A673 (cell line): ENCODE measurements at regions not wholly inside any gene's neighbourhood (a gene's known extent, or its start where the extent isn't known, plus 50 kb on each side); places are given as distances from the start of the nearest gene placed in this dataset.

Source experiments
- BruUV-seq: library from RNA; stranded (reverse); fragments of 400-500 nt; replicated peaks from 2 replicates; lab custom pipeline; 2021; lab: Mats Ljungman, UMichigan
- CTCF ChIA-PET: fragments of 300-600 bp; sonication (Branson Sonifier 250); formaldehyde crosslinking; loops from one replicate; lab custom pipeline; 2022; ENCODE audit warnings: antibody characterized with exemption; lab: Charles Lee
- POLR2A ChIA-PET: fragments of 300-600 bp; sonication (Branson Sonifier 250); formaldehyde crosslinking; loops from one replicate; lab custom pipeline; 2022; ENCODE audit warnings: antibody characterized with exemption; ENCODE audit not compliant: low non-redundant PET; lab: Charles Lee
- DNase-seq: peaks from one replicate; pipeline ENCODE4 v3.0.0-alpha.2; 2015; ENCODE audit warnings: low spot score
- H3K27ac ChIP-seq: fragments of 200-600 bp; sonication (generic); 2 replicates; pipeline ENCODE4 v1.5.1; 2016; ENCODE audit warnings: mixed run types, low read depth, mild to moderate bottlenecking, mixed read lengths, antibody characterized with exemption, low read length; ENCODE audit not compliant: poor library complexity, severe bottlenecking
- H3K27me3 ChIP-seq: fragments of 200-600 bp; sonication (generic); replicated peaks from 2 replicates; pipeline ENCODE4 v1.6.1; 2017; ENCODE audit warnings: mixed run types, low read depth, mild to moderate bottlenecking, mixed read lengths, antibody characterized with exemption, low read length; ENCODE audit not compliant: insufficient read depth, poor library complexity
- H3K36me3 ChIP-seq: fragments of 200-600 bp; sonication (generic); 2 replicates; pipeline ENCODE4 v1.6.1; 2016; ENCODE audit warnings: mixed run types, mild to moderate bottlenecking, mixed read lengths, antibody characterized with exemption, low read length; ENCODE audit not compliant: insufficient read depth, poor library complexity, severe bottlenecking
- H3K4me1 ChIP-seq: fragments of 200-600 bp; sonication (generic); 2 replicates; pipeline ENCODE4 v1.6.1; 2017; ENCODE audit warnings: mixed run types, mild to moderate bottlenecking, mixed read lengths, antibody characterized with exemption, low read length; ENCODE audit not compliant: insufficient read depth, poor library complexity, severe bottlenecking
- H3K4me3 ChIP-seq: fragments of 200-600 bp; sonication (generic); 2 replicates; pipeline ENCODE4 v1.5.1; 2016; ENCODE audit warnings: low read depth, mixed run types, mild to moderate bottlenecking, mixed read lengths, low read length; ENCODE audit not compliant: poor library complexity, severe bottlenecking
- H3K9me3 ChIP-seq: fragments of 200-600 bp; sonication (generic); 2 replicates; pipeline ENCODE4 v1.6.1; 2016; ENCODE audit warnings: mixed run types, low read depth, mild to moderate bottlenecking, mixed read lengths, antibody characterized with exemption, low read length; ENCODE audit not compliant: poor library complexity, severe bottlenecking
- EZH2 ChIP-seq: fragments of 200-600 bp; sonication (generic); IDR thresholded peaks from 2 replicates; pipeline ENCODE4 v1.6.1; 2017; ENCODE audit warnings: borderline replicate concordance, low read depth, mild to moderate bottlenecking, mixed read lengths, antibody characterized with exemption, low read length; ENCODE audit not compliant: poor library complexity, severe bottlenecking
- intact Hi-C: fragments of 100-400 bp; cut with micrococcal nuclease; formaldehyde crosslinking; loops from one replicate; pipeline ENCODE4 v1.10.0; 2022; ENCODE audit not compliant: unreplicated experiment
- TF ChIP-seq, protein P1 (sequence below): fragments of 300-800, 200-600 bp; sonication (generic); conservative IDR thresholded peaks from 2 replicates; pipeline ENCODE4 v1.5.1; 2017; ENCODE audit warnings: low read depth, mild to moderate bottlenecking, antibody characterized with exemption, low read length, moderate library complexity, mixed read lengths

GRCh38 chr18:75129717-75130477 lies 79.0 kb downstream of the PTGR3 start:
- Histone ChIP-seq H3K27ac (no peak overlapping the region), H3K4me1 (no peaks in the 10 kb centered on the region), H3K4me3 (no peak overlapping the region), H3K27me3 (peaks cover 34% of the 10 kb centered on the region), H3K36me3 (no peaks in the 10 kb centered on the region), H3K9me3 (no peaks in the 10 kb centered on the region)
- ChIA-PET CTCF (no interaction called here), POLR2A (no interaction called here)
- TF ChIP-seq, protein P1, sequence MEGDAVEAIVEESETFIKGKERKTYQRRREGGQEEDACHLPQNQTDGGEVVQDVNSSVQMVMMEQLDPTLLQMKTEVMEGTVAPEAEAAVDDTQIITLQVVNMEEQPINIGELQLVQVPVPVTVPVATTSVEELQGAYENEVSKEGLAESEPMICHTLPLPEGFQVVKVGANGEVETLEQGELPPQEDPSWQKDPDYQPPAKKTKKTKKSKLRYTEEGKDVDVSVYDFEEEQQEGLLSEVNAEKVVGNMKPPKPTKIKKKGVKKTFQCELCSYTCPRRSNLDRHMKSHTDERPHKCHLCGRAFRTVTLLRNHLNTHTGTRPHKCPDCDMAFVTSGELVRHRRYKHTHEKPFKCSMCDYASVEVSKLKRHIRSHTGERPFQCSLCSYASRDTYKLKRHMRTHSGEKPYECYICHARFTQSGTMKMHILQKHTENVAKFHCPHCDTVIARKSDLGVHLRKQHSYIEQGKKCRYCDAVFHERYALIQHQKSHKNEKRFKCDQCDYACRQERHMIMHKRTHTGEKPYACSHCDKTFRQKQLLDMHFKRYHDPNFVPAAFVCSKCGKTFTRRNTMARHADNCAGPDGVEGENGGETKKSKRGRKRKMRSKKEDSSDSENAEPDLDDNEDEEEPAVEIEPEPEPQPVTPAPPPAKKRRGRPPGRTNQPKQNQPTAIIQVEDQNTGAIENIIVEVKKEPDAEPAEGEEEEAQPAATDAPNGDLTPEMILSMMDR: no peak
- TF ChIP-seq EZH2: no peak
- intact Hi-C loops: no loop called here
- no peak for DNase-seq
- no TSS peak for BruUV-seq

DNA sequence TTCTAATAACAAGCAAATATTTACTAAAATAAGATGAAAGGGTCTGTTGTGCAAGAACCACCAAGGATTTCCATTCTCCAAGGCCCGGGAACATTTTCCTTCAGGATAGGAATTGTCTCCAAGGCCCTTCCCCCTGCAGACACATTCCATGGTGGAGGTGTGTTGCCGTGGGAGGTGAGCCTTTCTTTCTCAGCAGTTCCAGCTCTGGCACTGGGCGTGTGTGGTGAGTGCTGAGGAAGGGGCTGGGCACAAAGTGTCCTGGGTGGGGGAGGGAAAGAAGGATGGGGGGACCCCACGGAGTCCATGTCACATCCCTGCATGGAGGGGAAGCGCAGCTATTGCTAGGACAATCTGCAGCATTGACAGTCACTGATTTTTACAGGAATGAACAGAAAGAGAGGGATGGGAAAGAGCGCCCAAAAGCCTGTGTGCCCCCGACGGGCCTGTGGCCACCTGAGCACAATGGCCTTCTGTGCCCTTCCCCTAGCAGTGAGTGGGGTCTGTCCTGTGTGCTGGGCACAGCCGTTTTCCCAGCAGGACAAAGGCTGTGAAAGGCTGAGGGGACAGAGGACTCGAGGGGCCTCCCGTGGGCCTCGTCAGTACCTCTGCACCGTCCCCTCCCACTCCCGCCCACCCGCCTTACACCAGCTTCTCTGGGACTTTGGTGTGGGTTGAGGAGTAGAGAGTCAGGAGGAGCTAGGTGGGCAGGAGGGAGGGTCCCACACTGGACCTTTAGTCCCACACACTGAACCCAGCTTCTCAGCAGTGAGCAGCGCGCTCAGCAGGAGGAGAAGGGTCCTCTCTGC lies 79.8 kb downstream of the PTGR3 start:
- BruUV-seq: no TSS peak
- POLR2A ChIA-PET: no interaction called here
- intact Hi-C loops: no loop called here

GRCh38 chr18:75128051-75128605 lies 80.8 kb downstream of the PTGR3 start:
- ChIA-PET POLR2A (no interaction called here), CTCF (no interaction called here)
- Histone ChIP-seq H3K27ac (no peak overlapping the region), H3K4me1 (no peaks in the 10 kb centered on the region), H3K4me3 (no peak overlapping the region), H3K36me3 (no peaks in the 10 kb centered on the region), H3K9me3 (no peaks in the 10 kb centered on the region), H3K27me3 (peaks cover 22% of the 10 kb centered on the region)
- no TSS peak for BruUV-seq
- DNase-seq: no peak
- TF ChIP-seq EZH2: no peak
- TF ChIP-seq, protein P1: no peak
- intact Hi-C loops: no loop called here

More for the DNA sequence above, 79.8 kb downstream of the PTGR3 start:
- no peak for DNase-seq
- H3K9me3 ChIP-seq: no peaks in the 10 kb centered on the region
- no peak overlapping the region for H3K27ac ChIP-seq
- CTCF ChIA-PET: no interaction called here
- peaks cover 32% of the 10 kb centered on the region for H3K27me3 ChIP-seq
- no peaks in the 10 kb centered on the region for H3K36me3 ChIP-seq
- no peak overlapping the region for H3K4me3 ChIP-seq
- no peaks in the 10 kb centered on the region for H3K4me1 ChIP-seq
- TF ChIP-seq EZH2: no peak
- TF ChIP-seq, protein P1: no peak
